WTC11 (cell line): ENCODE measurements at regions not wholly inside any gene's neighbourhood (a gene's known extent, or its start where the extent isn't known, plus 50 kb on each side); places are given as distances from the start of the nearest gene placed in this dataset.

Source experiments
- ATAC-seq: fragments of 200-7000 bp; cut with Tn5 transposase; 2 replicates; pipeline ENCODE4 v1.10.0; 2021; ENCODE audit warnings: mild to moderate bottlenecking, moderate library complexity
- CTCF ChIA-PET: fragments of 300-600 bp; sonication (Branson Sonifier 250); formaldehyde crosslinking; loops from one replicate; lab custom pipeline; 2021; ENCODE audit warnings: antibody characterized with exemption; lab: Charles Lee
- POLR2A ChIA-PET: fragments of 350-600 bp; sonication (Branson Sonifier 250); formaldehyde crosslinking; loops from one replicate; lab custom pipeline; 2021; ENCODE audit warnings: antibody characterized with exemption; lab: Charles Lee
- DNase-seq: peaks from one replicate; pipeline ENCODE4 v3.0.0; 2021; ENCODE audit warnings: low spot score
- H3K27ac Mint-ChIP-seq: 2 replicates; pipeline ENCODE4 v1.8.0; 2021; ENCODE audit warnings: mixed read lengths
- H3K27me3 Mint-ChIP-seq: 2 replicates; pipeline ENCODE4 v1.8.0; 2021; ENCODE audit warnings: low read depth, mild to moderate bottlenecking, moderate library complexity, mixed read lengths
- H3K36me3 Mint-ChIP-seq: 2 replicates; pipeline ENCODE4 v1.8.0; 2021; ENCODE audit warnings: mixed read lengths
- H3K4me1 Mint-ChIP-seq: 2 replicates; pipeline ENCODE4 v1.8.0; 2022; ENCODE audit warnings: mixed read lengths
- H3K4me3 Mint-ChIP-seq: 2 replicates; pipeline ENCODE4 v1.8.0; 2021; ENCODE audit warnings: mild to moderate bottlenecking, moderate library complexity, mixed read lengths
- H3K9me3 Mint-ChIP-seq: 2 replicates; pipeline ENCODE4 v1.8.0; 2021; ENCODE audit warnings: mixed read lengths
- ATF1 ChIP-seq: sonication (generic); formaldehyde crosslinking; IDR thresholded peaks from 2 replicates; pipeline ENCODE4 v1.8.1; 2023; ENCODE audit warnings: mild to moderate bottlenecking, moderate library complexity, missing genetic modification reagents
- E2F5 ChIP-seq: sonication (generic); formaldehyde crosslinking; IDR thresholded peaks from 2 replicates; pipeline ENCODE4 v1.8.1; 2022; ENCODE audit warnings: mild to moderate bottlenecking, moderate library complexity, missing genetic modification reagents
- FOXP1 ChIP-seq: sonication (generic); formaldehyde crosslinking; IDR thresholded peaks from 2 replicates; pipeline ENCODE4 v1.8.0; 2022; ENCODE audit warnings: missing genetic modification reagents, mild to moderate bottlenecking, moderate library complexity, borderline replicate concordance
- GRHL2 ChIP-seq: fragments of 250-450 bp; sonication (Bioruptor Pico); IDR thresholded peaks from 2 replicates; pipeline ENCODE4 v1.8.0; 2022; ENCODE audit warnings: mild to moderate bottlenecking, moderate library complexity; ENCODE audit not compliant: insufficient replicate concordance, severe bottlenecking
- GTF2I ChIP-seq: fragments of 250-450 bp; sonication (Bioruptor Pico); conservative IDR thresholded peaks from 2 replicates; pipeline ENCODE4 v1.4.0; 2021; ENCODE audit warnings: mild to moderate bottlenecking
- HMGA2 ChIP-seq: fragments of 250-450 bp; sonication (Bioruptor Pico); IDR thresholded peaks from 2 replicates; pipeline ENCODE4 v1.4.0; 2021; ENCODE audit warnings: mild to moderate bottlenecking, moderate library complexity
- NFYB ChIP-seq: sonication (generic); formaldehyde crosslinking; conservative IDR thresholded peaks from 2 replicates; pipeline ENCODE4 v1.8.0; 2022; ENCODE audit warnings: low read depth, missing genetic modification reagents
- PRDM15 ChIP-seq: sonication (generic); formaldehyde crosslinking; IDR thresholded peaks from 2 replicates; pipeline ENCODE4 v1.8.0; 2022; ENCODE audit warnings: missing genetic modification reagents
- PREB ChIP-seq: sonication (generic); formaldehyde crosslinking; IDR thresholded peaks from 2 replicates; pipeline ENCODE4 v1.8.1; 2022; ENCODE audit warnings: mild to moderate bottlenecking, missing genetic modification reagents, moderate library complexity, borderline replicate concordance
- SMAD3 ChIP-seq: sonication (generic); formaldehyde crosslinking; IDR thresholded peaks from 2 replicates; pipeline ENCODE4 v1.8.0; 2022; ENCODE audit warnings: missing genetic modification reagents, mild to moderate bottlenecking, borderline replicate concordance
- STAT6 ChIP-seq: sonication (generic); formaldehyde crosslinking; conservative IDR thresholded peaks from 2 replicates; pipeline ENCODE4 v1.8.1; 2023; ENCODE audit warnings: mild to moderate bottlenecking, low read depth, missing genetic modification reagents, moderate library complexity
- TCF7 ChIP-seq: sonication (generic); formaldehyde crosslinking; IDR thresholded peaks from 2 replicates; pipeline ENCODE4 v1.8.0; 2022; ENCODE audit warnings: mild to moderate bottlenecking, low read depth, missing genetic modification reagents, moderate library complexity
- TEAD1 ChIP-seq: sonication (generic); formaldehyde crosslinking; IDR thresholded peaks from 2 replicates; pipeline ENCODE4 v1.8.0; 2022; ENCODE audit warnings: mild to moderate bottlenecking, missing genetic modification reagents
- ZNF219 ChIP-seq: sonication (generic); formaldehyde crosslinking; IDR thresholded peaks from 2 replicates; pipeline ENCODE4 v1.8.0; 2023; ENCODE audit warnings: missing genetic modification reagents, mild to moderate bottlenecking, borderline replicate concordance
- TF ChIP-seq, protein P1 (sequence below): sonication (generic); formaldehyde crosslinking; IDR thresholded peaks from 2 replicates; pipeline ENCODE4 v1.8.0; 2023; ENCODE audit warnings: missing genetic modification reagents
- TF ChIP-seq, protein P2 (sequence below): sonication (generic); formaldehyde crosslinking; IDR thresholded peaks from 2 replicates; pipeline ENCODE4 v1.8.1; 2023; ENCODE audit warnings: mild to moderate bottlenecking, missing genetic modification reagents, moderate library complexity
- TF ChIP-seq, protein P3 (sequence below): sonication (generic); formaldehyde crosslinking; IDR thresholded peaks from 2 replicates; pipeline ENCODE4 v1.8.1; 2023; ENCODE audit warnings: mild to moderate bottlenecking, missing genetic modification reagents
- TF ChIP-seq, protein P4 (sequence below): fragments of 250-450 bp; sonication (Bioruptor Pico); IDR thresholded peaks from 2 replicates; pipeline ENCODE4 v2.1.2; 2022; ENCODE audit warnings: mild to moderate bottlenecking, moderate library complexity
- TF ChIP-seq, protein P5 (sequence below): sonication (generic); formaldehyde crosslinking; IDR thresholded peaks from 2 replicates; pipeline ENCODE4 v1.8.1; 2023; ENCODE audit warnings: mild to moderate bottlenecking, missing genetic modification reagents, borderline replicate concordance

- TF ChIP-seq, protein P1, sequence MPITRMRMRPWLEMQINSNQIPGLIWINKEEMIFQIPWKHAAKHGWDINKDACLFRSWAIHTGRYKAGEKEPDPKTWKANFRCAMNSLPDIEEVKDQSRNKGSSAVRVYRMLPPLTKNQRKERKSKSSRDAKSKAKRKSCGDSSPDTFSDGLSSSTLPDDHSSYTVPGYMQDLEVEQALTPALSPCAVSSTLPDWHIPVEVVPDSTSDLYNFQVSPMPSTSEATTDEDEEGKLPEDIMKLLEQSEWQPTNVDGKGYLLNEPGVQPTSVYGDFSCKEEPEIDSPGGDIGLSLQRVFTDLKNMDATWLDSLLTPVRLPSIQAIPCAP (CRISPR knock-in tag): no peak
- TF ChIP-seq GTF2I (CRISPR knock-in tag): no peak
- no peak for TF ChIP-seq FOXP1 (CRISPR knock-in tag)
- no peak for TF ChIP-seq E2F5 (CRISPR knock-in tag)
- TF ChIP-seq, protein P2, sequence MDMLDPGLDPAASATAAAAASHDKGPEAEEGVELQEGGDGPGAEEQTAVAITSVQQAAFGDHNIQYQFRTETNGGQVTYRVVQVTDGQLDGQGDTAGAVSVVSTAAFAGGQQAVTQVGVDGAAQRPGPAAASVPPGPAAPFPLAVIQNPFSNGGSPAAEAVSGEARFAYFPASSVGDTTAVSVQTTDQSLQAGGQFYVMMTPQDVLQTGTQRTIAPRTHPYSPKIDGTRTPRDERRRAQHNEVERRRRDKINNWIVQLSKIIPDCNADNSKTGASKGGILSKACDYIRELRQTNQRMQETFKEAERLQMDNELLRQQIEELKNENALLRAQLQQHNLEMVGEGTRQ: no peak
- TF ChIP-seq SMAD3: no peak
- TF ChIP-seq, protein P3, sequence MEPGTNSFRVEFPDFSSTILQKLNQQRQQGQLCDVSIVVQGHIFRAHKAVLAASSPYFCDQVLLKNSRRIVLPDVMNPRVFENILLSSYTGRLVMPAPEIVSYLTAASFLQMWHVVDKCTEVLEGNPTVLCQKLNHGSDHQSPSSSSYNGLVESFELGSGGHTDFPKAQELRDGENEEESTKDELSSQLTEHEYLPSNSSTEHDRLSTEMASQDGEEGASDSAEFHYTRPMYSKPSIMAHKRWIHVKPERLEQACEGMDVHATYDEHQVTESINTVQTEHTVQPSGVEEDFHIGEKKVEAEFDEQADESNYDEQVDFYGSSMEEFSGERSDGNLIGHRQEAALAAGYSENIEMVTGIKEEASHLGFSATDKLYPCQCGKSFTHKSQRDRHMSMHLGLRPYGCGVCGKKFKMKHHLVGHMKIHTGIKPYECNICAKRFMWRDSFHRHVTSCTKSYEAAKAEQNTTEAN (CRISPR knock-in tag): no peak
- TF ChIP-seq TCF7 (CRISPR knock-in tag): no peak
- TF ChIP-seq, protein P4, sequence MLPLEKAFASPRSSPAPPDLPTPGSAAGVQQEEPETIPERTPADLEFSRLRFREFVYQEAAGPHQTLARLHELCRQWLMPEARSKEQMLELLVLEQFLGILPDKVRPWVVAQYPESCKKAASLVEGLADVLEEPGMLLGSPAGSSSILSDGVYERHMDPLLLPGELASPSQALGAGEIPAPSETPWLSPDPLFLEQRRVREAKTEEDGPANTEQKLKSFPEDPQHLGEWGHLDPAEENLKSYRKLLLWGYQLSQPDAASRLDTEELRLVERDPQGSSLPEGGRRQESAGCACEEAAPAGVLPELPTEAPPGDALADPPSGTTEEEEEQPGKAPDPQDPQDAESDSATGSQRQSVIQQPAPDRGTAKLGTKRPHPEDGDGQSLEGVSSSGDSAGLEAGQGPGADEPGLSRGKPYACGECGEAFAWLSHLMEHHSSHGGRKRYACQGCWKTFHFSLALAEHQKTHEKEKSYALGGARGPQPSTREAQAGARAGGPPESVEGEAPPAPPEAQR (CRISPR knock-in tag): no peak
- TF ChIP-seq, protein P5, sequence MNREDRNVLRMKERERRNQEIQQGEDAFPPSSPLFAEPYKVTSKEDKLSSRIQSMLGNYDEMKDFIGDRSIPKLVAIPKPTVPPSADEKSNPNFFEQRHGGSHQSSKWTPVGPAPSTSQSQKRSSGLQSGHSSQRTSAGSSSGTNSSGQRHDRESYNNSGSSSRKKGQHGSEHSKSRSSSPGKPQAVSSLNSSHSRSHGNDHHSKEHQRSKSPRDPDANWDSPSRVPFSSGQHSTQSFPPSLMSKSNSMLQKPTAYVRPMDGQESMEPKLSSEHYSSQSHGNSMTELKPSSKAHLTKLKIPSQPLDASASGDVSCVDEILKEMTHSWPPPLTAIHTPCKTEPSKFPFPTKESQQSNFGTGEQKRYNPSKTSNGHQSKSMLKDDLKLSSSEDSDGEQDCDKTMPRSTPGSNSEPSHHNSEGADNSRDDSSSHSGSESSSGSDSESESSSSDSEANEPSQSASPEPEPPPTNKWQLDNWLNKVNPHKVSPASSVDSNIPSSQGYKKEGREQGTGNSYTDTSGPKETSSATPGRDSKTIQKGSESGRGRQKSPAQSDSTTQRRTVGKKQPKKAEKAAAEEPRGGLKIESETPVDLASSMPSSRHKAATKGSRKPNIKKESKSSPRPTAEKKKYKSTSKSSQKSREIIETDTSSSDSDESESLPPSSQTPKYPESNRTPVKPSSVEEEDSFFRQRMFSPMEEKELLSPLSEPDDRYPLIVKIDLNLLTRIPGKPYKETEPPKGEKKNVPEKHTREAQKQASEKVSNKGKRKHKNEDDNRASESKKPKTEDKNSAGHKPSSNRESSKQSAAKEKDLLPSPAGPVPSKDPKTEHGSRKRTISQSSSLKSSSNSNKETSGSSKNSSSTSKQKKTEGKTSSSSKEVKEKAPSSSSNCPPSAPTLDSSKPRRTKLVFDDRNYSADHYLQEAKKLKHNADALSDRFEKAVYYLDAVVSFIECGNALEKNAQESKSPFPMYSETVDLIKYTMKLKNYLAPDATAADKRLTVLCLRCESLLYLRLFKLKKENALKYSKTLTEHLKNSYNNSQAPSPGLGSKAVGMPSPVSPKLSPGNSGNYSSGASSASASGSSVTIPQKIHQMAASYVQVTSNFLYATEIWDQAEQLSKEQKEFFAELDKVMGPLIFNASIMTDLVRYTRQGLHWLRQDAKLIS (CRISPR knock-in tag): no peak
- no peak for TF ChIP-seq GRHL2
- no peak for TF ChIP-seq PREB
- TF ChIP-seq TEAD1: no peak
- no peak for TF ChIP-seq HMGA2 (CRISPR knock-in tag)
- no peak for TF ChIP-seq ATF1 (CRISPR knock-in tag)
These were observed 629.4 kb upstream of the KCND2 start (continued) for GRCh38 chr7:119643558-119643957.

- H3K4me3 Mint-ChIP-seq: no peak overlapping the region
- no peaks in the 10 kb centered on the region for H3K4me1 Mint-ChIP-seq
- ChIA-PET POLR2A (no interaction called here), CTCF (no interaction called here)
- H3K36me3 Mint-ChIP-seq: peaks cover 4% of the 10 kb centered on the region
- ATAC-seq: no peak
- DNase-seq: no peak
- H3K27ac Mint-ChIP-seq: no peak overlapping the region
- H3K27me3 Mint-ChIP-seq: no peaks in the 10 kb centered on the region
- H3K9me3 Mint-ChIP-seq: peaks cover 15% of the 10 kb centered on the region
- no peak for TF ChIP-seq STAT6 (CRISPR knock-in tag)
- no peak for TF ChIP-seq PRDM15 (CRISPR knock-in tag)
- no peak for TF ChIP-seq ZNF219
- TF ChIP-seq NFYB (CRISPR knock-in tag): no peak
These were observed 625.7 kb upstream of the KCND2 start for GRCh38 chr7:119647286-119647685.
